ENCODE measurements at regions not wholly inside any gene's neighbourhood (a gene's known extent, or its start where the extent isn't known, plus 50 kb on each side); places are given as distances from the start of the nearest gene placed in this dataset.

GRCh38 chr9:14560194-14560593, 133.0 kb downstream of the ZDHHC21 start:
- no peak for DNase-seq (ENCODE audit: low read depth in 2 of 2)

GRCh38 chr9:14554886-14555285, 138.3 kb downstream of the ZDHHC21 start:
- peak; percentile 72 to 84 for DNase-seq (ENCODE audit: low read depth in 2 of 2)

- peak in 1 of 2 donors; percentile 2 for DNase-seq (ENCODE audit: low read depth in 2 of 2)
These were observed 145.8 kb downstream of the ZDHHC21 start for GRCh38 chr9:14547245-14548060.

- DNase-seq (ENCODE audit: low read depth in 2 of 2) = no peak
These were observed 146.5 kb downstream of the ZDHHC21 start for GRCh38 chr9:14546693-14547092.

GRCh38 chr9:14542071-14542470, 151.2 kb downstream of the ZDHHC21 start:
- DNase-seq (ENCODE audit: low read depth in 2 of 2) = no peak

- no peak for DNase-seq (ENCODE audit: low read depth in 2 of 2)
These were observed 154.7 kb downstream of the ZDHHC21 start for GRCh38 chr9:14538526-14538925.

GRCh38 chr9:14535161-14535955, 157.9 kb downstream of the ZDHHC21 start:
- DNase-seq (ENCODE audit: low read depth in 2 of 2) = no peak

- no peak for DNase-seq (ENCODE audit: low read depth in 2 of 2)
These were observed 159.2 kb downstream of the ZDHHC21 start for GRCh38 chr9:14533867-14534640.

- no peak for DNase-seq (ENCODE audit: low read depth in 2 of 2)
These were observed 160.6 kb downstream of the ZDHHC21 start for GRCh38 chr9:14532456-14533115.

- DNase-seq (ENCODE audit: low read depth in 2 of 2) = no peak
These were observed 161.6 kb downstream of the ZDHHC21 start for GRCh38 chr9:14531341-14532269.

- DNase-seq (ENCODE audit: low read depth in 2 of 2) = no peak
These were observed 162.4 kb downstream of the ZDHHC21 start for GRCh38 chr9:14530841-14531240.

- DNase-seq (ENCODE audit: low read depth in 2 of 2) = no peak
These were observed 162.9 kb downstream of the ZDHHC21 start for GRCh38 chr9:14530366-14530765.

- DNase-seq (ENCODE audit: low read depth in 2 of 2) = no peak
These were observed 163.6 kb downstream of the ZDHHC21 start for GRCh38 chr9:14529629-14530028.

GRCh38 chr9:14529054-14529453, 164.2 kb downstream of the ZDHHC21 start:
- DNase-seq (ENCODE audit: low read depth in 2 of 2) = no peak

- DNase-seq (ENCODE audit: low read depth in 2 of 2) = no peak
These were observed 166.7 kb downstream of the ZDHHC21 start for GRCh38 chr9:14526504-14526903.

GRCh38 chr9:14525856-14526255, 167.4 kb downstream of the ZDHHC21 start:
- DNase-seq (ENCODE audit: low read depth in 2 of 2) = no peak

GRCh38 chr9:14524873-14525515, 168.2 kb downstream of the ZDHHC21 start:
- DNase-seq (ENCODE audit: low read depth in 2 of 2) = no peak

GRCh38 chr9:14523545-14523944, 169.7 kb downstream of the ZDHHC21 start:
- DNase-seq (ENCODE audit: low read depth in 2 of 2) = no peak

GRCh38 chr9:14522627-14523379, 170.4 kb downstream of the ZDHHC21 start:
- DNase-seq (ENCODE audit: low read depth in 2 of 2) = no peak

Measured in lung microvascular endothelial cell (primary cell).